Progenitor cell of endocrine pancreas (in vitro differentiated cells): ENCODE measurements at regions not wholly inside any gene's neighbourhood (a gene's known extent, or its start where the extent isn't known, plus 50 kb on each side); places are given as distances from the start of the nearest gene placed in this dataset.

Experiments used
- DNase-seq: peaks from one replicate; pipeline ENCODE4 v3.0.0; 2021; ENCODE audit warnings: low spot score; ENCODE audit not compliant: unreplicated experiment
- H3K27ac Mint-ChIP-seq: 2 replicates; pipeline ENCODE4 v1.8.0; 2021; ENCODE audit warnings: mild to moderate bottlenecking, moderate library complexity, mixed read lengths
- H3K27me3 Mint-ChIP-seq: 2 replicates; pipeline ENCODE4 v1.8.0; 2021; ENCODE audit warnings: mixed read lengths
- H3K36me3 Mint-ChIP-seq: 2 replicates; pipeline ENCODE4 v1.8.0; 2022; ENCODE audit warnings: mixed read lengths; ENCODE audit not compliant: insufficient read depth
- H3K4me1 Mint-ChIP-seq: 2 replicates; pipeline ENCODE4 v1.8.0; 2021; ENCODE audit warnings: low read depth, mixed read lengths
- H3K4me3 Mint-ChIP-seq: 2 replicates; pipeline ENCODE4 v1.8.0; 2021; ENCODE audit warnings: low read depth, mild to moderate bottlenecking, moderate library complexity, mixed read lengths
- H3K9me3 Mint-ChIP-seq: 2 replicates; pipeline ENCODE4 v1.8.0; 2021; ENCODE audit warnings: low read depth, mixed read lengths
- TF ChIP-seq, protein P1 (sequence below): fragments of 200-600 bp; sonication (generic); IDR thresholded peaks from one replicate; pipeline ENCODE4 v1.5.0; 2021; ENCODE audit warnings: antibody characterized with exemption, mild to moderate bottlenecking; ENCODE audit not compliant: unreplicated experiment

DNA sequence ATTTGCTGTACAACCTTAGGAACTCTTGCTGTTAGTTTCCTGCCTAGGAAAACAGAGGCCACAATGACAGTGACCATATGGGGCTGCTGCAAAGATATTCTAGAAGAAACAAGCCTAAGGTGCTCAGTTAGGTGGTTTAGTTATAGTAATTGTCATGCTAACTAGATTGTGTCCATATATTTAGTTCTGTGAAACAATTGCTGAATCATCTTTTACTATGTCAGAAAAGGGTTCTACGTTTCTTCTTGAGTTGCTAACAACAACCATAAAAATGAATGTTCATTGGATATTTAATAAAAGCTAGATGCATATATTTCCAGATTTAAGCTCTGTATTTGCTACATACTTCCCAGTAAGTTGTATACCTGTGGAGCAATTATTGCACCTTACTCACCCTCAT, 597.2 kb upstream of the KLHL29 start:
- H3K36me3 Mint-ChIP-seq, result no peaks in the 10 kb centered on the region
- no peak overlapping the region for H3K4me3 Mint-ChIP-seq
- no peaks in the 10 kb centered on the region for H3K9me3 Mint-ChIP-seq
- H3K27me3 Mint-ChIP-seq, result peaks cover 3% of the 10 kb centered on the region
- DNase-seq, result no peak
- H3K4me1 Mint-ChIP-seq, result no peaks in the 10 kb centered on the region
- TF ChIP-seq, protein P1, sequence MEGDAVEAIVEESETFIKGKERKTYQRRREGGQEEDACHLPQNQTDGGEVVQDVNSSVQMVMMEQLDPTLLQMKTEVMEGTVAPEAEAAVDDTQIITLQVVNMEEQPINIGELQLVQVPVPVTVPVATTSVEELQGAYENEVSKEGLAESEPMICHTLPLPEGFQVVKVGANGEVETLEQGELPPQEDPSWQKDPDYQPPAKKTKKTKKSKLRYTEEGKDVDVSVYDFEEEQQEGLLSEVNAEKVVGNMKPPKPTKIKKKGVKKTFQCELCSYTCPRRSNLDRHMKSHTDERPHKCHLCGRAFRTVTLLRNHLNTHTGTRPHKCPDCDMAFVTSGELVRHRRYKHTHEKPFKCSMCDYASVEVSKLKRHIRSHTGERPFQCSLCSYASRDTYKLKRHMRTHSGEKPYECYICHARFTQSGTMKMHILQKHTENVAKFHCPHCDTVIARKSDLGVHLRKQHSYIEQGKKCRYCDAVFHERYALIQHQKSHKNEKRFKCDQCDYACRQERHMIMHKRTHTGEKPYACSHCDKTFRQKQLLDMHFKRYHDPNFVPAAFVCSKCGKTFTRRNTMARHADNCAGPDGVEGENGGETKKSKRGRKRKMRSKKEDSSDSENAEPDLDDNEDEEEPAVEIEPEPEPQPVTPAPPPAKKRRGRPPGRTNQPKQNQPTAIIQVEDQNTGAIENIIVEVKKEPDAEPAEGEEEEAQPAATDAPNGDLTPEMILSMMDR, result no peak
- no peak overlapping the region for H3K27ac Mint-ChIP-seq

DNA sequence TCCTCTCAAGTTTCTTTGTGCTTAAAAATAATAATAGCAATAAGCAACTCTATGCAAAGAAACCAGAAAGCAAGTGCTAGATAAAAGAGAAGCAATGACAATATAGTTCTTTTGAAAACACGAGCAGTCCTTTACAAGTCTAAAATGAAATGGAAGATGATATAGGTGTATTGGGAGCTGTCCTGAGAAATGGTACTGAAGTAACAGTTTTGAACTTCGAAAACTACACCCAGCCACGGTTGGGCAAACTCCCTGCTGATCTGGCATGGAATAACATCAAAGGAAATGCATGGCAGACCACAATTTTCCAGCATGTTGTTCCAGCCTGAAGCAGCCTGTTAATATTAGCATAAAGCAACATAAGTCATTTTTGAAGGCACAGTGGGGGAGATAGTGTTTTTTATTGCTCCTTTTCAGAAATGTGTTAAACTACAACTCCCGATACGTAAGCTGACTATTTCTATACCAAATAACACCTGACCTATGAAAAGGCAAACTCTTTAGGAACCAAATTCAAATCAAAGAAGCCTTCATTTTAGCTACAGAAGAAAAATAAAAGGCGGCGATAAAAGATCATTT, 596.1 kb upstream of the KLHL29 start:
- Mint-ChIP-seq H3K27ac (no peak overlapping the region), H3K27me3 (peaks cover 3% of the 10 kb centered on the region), H3K9me3 (no peaks in the 10 kb centered on the region), H3K36me3 (no peaks in the 10 kb centered on the region), H3K4me3 (no peak overlapping the region), H3K4me1 (no peaks in the 10 kb centered on the region)
- DNase-seq, result no peak
- TF ChIP-seq, protein P1, result no peak

GRCh38 chr2:22795287-22795866, 589.6 kb upstream of the KLHL29 start:
- H3K4me1 Mint-ChIP-seq, result peaks cover 3% of the 10 kb centered on the region
- DNase-seq, result no peak
- peaks cover 3% of the 10 kb centered on the region for H3K27me3 Mint-ChIP-seq
- H3K27ac Mint-ChIP-seq, result no peak overlapping the region
- no peaks in the 10 kb centered on the region for H3K9me3 Mint-ChIP-seq
- no peak overlapping the region for H3K4me3 Mint-ChIP-seq
- TF ChIP-seq, protein P1, result no peak
- no peaks in the 10 kb centered on the region for H3K36me3 Mint-ChIP-seq

GRCh38 chr2:22798386-22798785, 586.6 kb upstream of the KLHL29 start:
- H3K27me3 Mint-ChIP-seq, result no peaks in the 10 kb centered on the region

GRCh38 chr2:22800412-22800811, 584.6 kb upstream of the KLHL29 start:
- Mint-ChIP-seq H3K9me3 (peaks cover 12% of the 10 kb centered on the region), H3K27ac (no peak overlapping the region), H3K4me1 (peaks cover 3% of the 10 kb centered on the region), H3K36me3 (peaks cover 1% of the 10 kb centered on the region), H3K4me3 (no peak overlapping the region), H3K27me3 (no peaks in the 10 kb centered on the region)
- TF ChIP-seq, protein P1, result no peak
- no peak for DNase-seq

More at GRCh38 chr2:22798386-22798785, 586.6 kb upstream of the KLHL29 start:
- TF ChIP-seq, protein P1, result no peak
- DNase-seq, result no peak
- Mint-ChIP-seq H3K4me3 (no peak overlapping the region), H3K27ac (no peak overlapping the region), H3K9me3 (no peaks in the 10 kb centered on the region), H3K4me1 (peaks cover 3% of the 10 kb centered on the region), H3K36me3 (no peaks in the 10 kb centered on the region)
